ENCODE measurements at regions not wholly inside any gene's neighbourhood (a gene's known extent, or its start where the extent isn't known, plus 50 kb on each side); places are given as distances from the start of the nearest gene placed in this dataset.

DNA sequence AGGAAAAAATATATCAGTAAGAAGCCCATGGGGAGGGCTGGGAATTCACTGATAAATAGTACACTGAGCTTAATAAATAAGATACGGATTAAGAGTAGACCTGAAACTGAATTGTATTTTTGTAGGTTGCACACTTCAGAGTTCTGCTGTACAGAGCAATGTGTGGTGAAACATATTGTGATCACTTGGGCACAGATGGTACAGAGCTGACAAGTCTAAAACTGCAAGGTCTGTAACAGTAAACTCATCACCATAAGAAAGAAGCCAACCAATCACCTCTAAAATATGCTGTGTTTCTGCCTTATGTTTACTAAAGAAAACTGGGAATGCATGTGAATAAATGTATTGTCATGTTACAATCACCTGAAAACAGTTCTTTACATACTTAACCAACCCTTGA is 360.7 kb downstream of the MRPL39 start:
- TF ChIP-seq GATA3 (IDR thresholded peaks at IDR 0.05; ENCODE audit: low read depth, low read length), result no peak
- TF ChIP-seq GATA2 (IDR thresholded peaks at IDR 0.05; ENCODE audit: low read depth, low read length), result no peak
